Amniotic stem cell (primary cell): ENCODE measurements at regions not wholly inside any gene's neighbourhood (a gene's known extent, or its start where the extent isn't known, plus 50 kb on each side); places are given as distances from the start of the nearest gene placed in this dataset.
"Not testable (repeated sequence)": the region's sequence is repeated elsewhere in the genome, so short reads cannot be mapped to it uniquely, and the experiment has no call there.

Experiments used
- DNase-seq: peaks from one replicate; lab custom pipeline; 2025; lab: John Stamatoyannopoulos, UW

GRCh38 chr16:73951481-73951880 lies 345.1 kb upstream of the PSMD7 start:
- no peak for DNase-seq

GRCh38 chr16:73949574-73950320 lies 346.9 kb upstream of the PSMD7 start:
- DNase-seq: peak; percentile 23

GRCh38 chr16:73945631-73946030 lies 351.0 kb upstream of the PSMD7 start:
- DNase-seq: no peak

- DNase-seq: not testable (repeated sequence)
Measured at GRCh38 chr16:73943184-73943583, 353.4 kb upstream of the PSMD7 start.

GRCh38 chr16:73940786-73941185 lies 355.8 kb upstream of the PSMD7 start:
- DNase-seq: not testable (repeated sequence)

- DNase-seq: no peak
Measured at GRCh38 chr16:73923951-73924350, 372.7 kb upstream of the PSMD7 start.

- no peak for DNase-seq
Measured at GRCh38 chr16:73921295-73921694, 375.3 kb upstream of the PSMD7 start.

- DNase-seq: no peak
Measured at GRCh38 chr16:73916829-73917594, 379.6 kb upstream of the PSMD7 start.

GRCh38 chr16:73915935-73916334 lies 380.7 kb upstream of the PSMD7 start:
- no peak for DNase-seq

GRCh38 chr16:73915140-73915539 lies 381.5 kb upstream of the PSMD7 start:
- no peak for DNase-seq

- no peak for DNase-seq
Measured at GRCh38 chr16:73912850-73913249, 383.8 kb upstream of the PSMD7 start.

- DNase-seq: no peak
Measured at GRCh38 chr16:73912281-73912680, 384.3 kb upstream of the PSMD7 start.

GRCh38 chr16:73909529-73910035 lies 387.0 kb upstream of the PSMD7 start:
- no peak for DNase-seq

GRCh38 chr16:73891129-73891542 lies 405.5 kb upstream of the PSMD7 start:
- no peak for DNase-seq

GRCh38 chr16:73890186-73891128 lies 406.2 kb upstream of the PSMD7 start:
- no peak for DNase-seq

GRCh38 chr16:73888840-73889490 lies 407.6 kb upstream of the PSMD7 start:
- DNase-seq: no peak

GRCh38 chr16:73887911-73888310 lies 408.7 kb upstream of the PSMD7 start:
- no peak for DNase-seq

- DNase-seq: no peak
Measured at GRCh38 chr16:73886426-73886825, 410.2 kb upstream of the PSMD7 start.

- no peak for DNase-seq
Measured at GRCh38 chr16:73885319-73885718, 411.3 kb upstream of the PSMD7 start.

- DNase-seq: no peak
Measured at GRCh38 chr16:73883841-73884240, 412.8 kb upstream of the PSMD7 start.

- no peak for DNase-seq
Measured at GRCh38 chr16:73883126-73883525, 413.5 kb upstream of the PSMD7 start.

- DNase-seq: no peak
Measured at GRCh38 chr16:73882651-73883050, 414.0 kb upstream of the PSMD7 start.
